ENCODE measurements at regions not wholly inside any gene's neighbourhood (a gene's known extent, or its start where the extent isn't known, plus 50 kb on each side); places are given as distances from the start of the nearest gene placed in this dataset.
A peak's percentile ranks its signal among the peaks of the same experiment; 100 is the strongest.

GRCh38 chr15:94105760-94106159 lies 125.6 kb upstream of the MCTP2 start:
- peak overlapping the region in 1 of 4 donors; percentile 4 for H3K27ac ChIP-seq
- H3K4me1 ChIP-seq: no peaks in the 10 kb centered on the region
- no peaks in the 10 kb centered on the region for H3K9me3 ChIP-seq
- no peaks in the 10 kb centered on the region for H3K27me3 ChIP-seq
- no peak for TF ChIP-seq POLR2A (IDR thresholded peaks at IDR 0.05)
- TF ChIP-seq CTCF (IDR thresholded peaks at IDR 0.05): no peak
- H3K36me3 ChIP-seq: no peaks in the 10 kb centered on the region
- no peak overlapping the region for H3K4me3 ChIP-seq
- no peak for DNase-seq

GRCh38 chr15:94100863-94101262 lies 130.5 kb upstream of the MCTP2 start:
- Histone ChIP-seq H3K4me1 (no peaks in the 10 kb centered on the region), H3K9me3 (no peaks in the 10 kb centered on the region), H3K27me3 (no peaks in the 10 kb centered on the region), H3K27ac (peak overlapping the region in 1 of 4 donors; percentile 54), H3K36me3 (no peaks in the 10 kb centered on the region), H3K4me3 (no peak overlapping the region)
- TF ChIP-seq POLR2A (IDR thresholded peaks at IDR 0.05): no peak
- no peak for TF ChIP-seq CTCF (IDR thresholded peaks at IDR 0.05)
- DNase-seq: no peak

- no peaks in the 10 kb centered on the region for H3K36me3 ChIP-seq
- H3K27me3 ChIP-seq: no peaks in the 10 kb centered on the region
- H3K27ac ChIP-seq: peak overlapping the region in 1 of 4 donors; percentile 54
- H3K4me1 ChIP-seq: no peaks in the 10 kb centered on the region
- TF ChIP-seq POLR2A (IDR thresholded peaks at IDR 0.05): no peak
- TF ChIP-seq CTCF (IDR thresholded peaks at IDR 0.05): no peak
- H3K9me3 ChIP-seq: no peaks in the 10 kb centered on the region
- H3K4me3 ChIP-seq: no peak overlapping the region
- DNase-seq: no peak
Measured at GRCh38 chr15:94099574-94099960, 131.8 kb upstream of the MCTP2 start.

- Histone ChIP-seq H3K9me3 (no peaks in the 10 kb centered on the region), H3K27me3 (no peaks in the 10 kb centered on the region), H3K27ac (peak overlapping the region in 1 of 4 donors; percentile 54), H3K36me3 (no peaks in the 10 kb centered on the region), H3K4me3 (no peak overlapping the region), H3K4me1 (no peaks in the 10 kb centered on the region)
- TF ChIP-seq CTCF (IDR thresholded peaks at IDR 0.05) (no peak), POLR2A (IDR thresholded peaks at IDR 0.05) (no peak)
- DNase-seq: no peak
Measured at GRCh38 chr15:94098921-94099573, 132.3 kb upstream of the MCTP2 start.

DNA sequence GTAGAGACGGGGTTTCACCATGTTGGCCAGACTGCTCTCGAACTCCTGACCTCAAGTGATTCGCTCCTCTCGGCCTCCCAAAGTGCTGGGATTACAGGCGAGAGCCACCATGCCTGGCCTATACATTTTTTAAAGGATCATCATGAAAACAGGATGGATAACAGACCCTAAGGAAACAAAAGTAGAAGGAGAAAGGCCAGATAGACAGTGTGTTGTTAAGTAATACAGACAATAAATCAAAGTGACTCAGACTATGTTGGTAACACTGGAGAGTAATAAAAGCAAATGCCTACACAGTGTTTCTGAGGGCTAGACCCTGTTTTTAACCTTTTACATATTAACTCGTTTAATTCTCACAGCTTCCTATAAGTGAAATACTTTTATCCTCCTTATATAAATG lies 133.8 kb upstream of the MCTP2 start:
- Histone ChIP-seq H3K27ac (peak overlapping the region in 1 of 4 donors; percentile 54), H3K4me3 (no peak overlapping the region), H3K27me3 (no peaks in the 10 kb centered on the region), H3K36me3 (no peaks in the 10 kb centered on the region), H3K9me3 (no peaks in the 10 kb centered on the region), H3K4me1 (no peaks in the 10 kb centered on the region)
- DNase-seq: no peak
- TF ChIP-seq CTCF (IDR thresholded peaks at IDR 0.05): no peak
- no peak for TF ChIP-seq POLR2A (IDR thresholded peaks at IDR 0.05)

- Histone ChIP-seq H3K36me3 (no peaks in the 10 kb centered on the region), H3K4me3 (no peak overlapping the region), H3K27ac (no peak overlapping the region), H3K9me3 (no peaks in the 10 kb centered on the region), H3K27me3 (no peaks in the 10 kb centered on the region), H3K4me1 (no peaks in the 10 kb centered on the region)
- no peak for DNase-seq
- TF ChIP-seq POLR2A (IDR thresholded peaks at IDR 0.05): no peak
- TF ChIP-seq CTCF (IDR thresholded peaks at IDR 0.05): no peak
Measured at GRCh38 chr15:94094310-94094709, 137.1 kb upstream of the MCTP2 start.
